Thyroid gland (tissue), 4 donors: ENCODE measurements at regions not wholly inside any gene's neighbourhood (a gene's known extent, or its start where the extent isn't known, plus 50 kb on each side); places are given as distances from the start of the nearest gene placed in this dataset.

Experiments
- DNase-seq, 2 donors: peaks; one replicate each; pipeline ENCODE4 v3.0.0-alpha.2; 2019
- H3K27ac ChIP-seq, 3 donors: fragments of 200-600 bp; sonication (generic); 1 replicate in 2 of 3; 2 replicates in 1 of 3; pipeline ENCODE4 v1.5.1; 2016 to 2019; ENCODE audit warnings: mild to moderate bottlenecking in 1 of 3, moderate library complexity in 1 of 3
- H3K27me3 ChIP-seq: fragments of 200-600 bp; sonication (generic); one replicate; pipeline ENCODE4 v1.5.1; 2019
- H3K36me3 ChIP-seq, 2 donors: fragments of 200-600 bp; sonication (generic); one replicate each; pipeline ENCODE4 v1.5.1; 2016 to 2019
- H3K4me1 ChIP-seq, 2 donors: fragments of 200-600 bp; sonication (generic); one replicate each; pipeline ENCODE4 v1.5.1; 2017 to 2019
- H3K4me3 ChIP-seq, 3 donors: fragments of 200-600 bp; sonication (generic); replicated peaks in 1 of 3; 1 replicate in 2 of 3; 2 replicates in 1 of 3; pipeline ENCODE4 v1.5.1; 2016; ENCODE audit warnings: mild to moderate bottlenecking in 1 of 3
- H3K9me3 ChIP-seq: fragments of 200-600 bp; sonication (generic); one replicate; pipeline ENCODE4 v1.5.1; 2017
- POLR2A ChIP-seq, 2 donors: fragments of 450-650 bp; IDR thresholded peaks; one replicate each; pipeline ENCODE4 v1.6.1; 2017; ENCODE audit warnings: antibody characterized with exemption in 2 of 2, mild to moderate bottlenecking in 2 of 2, moderate library complexity in 1 of 2
- WGBS, 2 donors: methylation state at CpG; one replicate each; pipeline ENCODE4 v1.1.5; 2017; 5-methylcytosine and 5-hydroxymethylcytosine counted together
- intact Hi-C: fragments of 100-400 bp; cut with DNase I; formaldehyde crosslinking; loops from one replicate; pipeline ENCODE4 v1.15.1; 2023
- TF ChIP-seq, protein P1 (sequence below), 6 experiments: fragments of 200-600 bp in 3 of 6; fragments of 450-650 bp in 3 of 6; sonication (generic) in 3 of 6; IDR thresholded peaks; one replicate each; pipeline ENCODE4 v1.5.1; 2016 to 2019; ENCODE audit warnings: antibody characterized with exemption in 6 of 6, mild to moderate bottlenecking in 2 of 6, inconsistent platforms in 1 of 6, moderate library complexity in 1 of 6

DNA sequence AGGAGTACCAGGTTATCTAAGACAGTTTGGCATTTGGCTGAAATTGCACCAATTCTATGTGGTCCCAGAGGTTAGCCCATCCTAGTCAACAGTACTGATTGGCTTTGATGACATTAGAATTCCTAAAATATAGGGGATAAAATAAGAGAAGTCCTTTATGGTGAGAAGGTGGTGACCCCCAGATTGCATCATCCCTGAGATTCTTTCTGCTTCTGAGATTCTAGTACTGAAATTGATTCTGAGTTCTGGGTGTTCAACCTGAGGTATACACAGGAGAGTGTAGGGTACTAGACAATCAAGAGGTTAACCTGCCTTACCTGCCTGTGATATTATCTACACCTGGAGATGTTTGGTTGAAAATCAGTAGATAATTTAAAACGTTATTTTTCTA is 140.9 kb upstream of the MRPS22 start:
- TF ChIP-seq, protein P1, sequence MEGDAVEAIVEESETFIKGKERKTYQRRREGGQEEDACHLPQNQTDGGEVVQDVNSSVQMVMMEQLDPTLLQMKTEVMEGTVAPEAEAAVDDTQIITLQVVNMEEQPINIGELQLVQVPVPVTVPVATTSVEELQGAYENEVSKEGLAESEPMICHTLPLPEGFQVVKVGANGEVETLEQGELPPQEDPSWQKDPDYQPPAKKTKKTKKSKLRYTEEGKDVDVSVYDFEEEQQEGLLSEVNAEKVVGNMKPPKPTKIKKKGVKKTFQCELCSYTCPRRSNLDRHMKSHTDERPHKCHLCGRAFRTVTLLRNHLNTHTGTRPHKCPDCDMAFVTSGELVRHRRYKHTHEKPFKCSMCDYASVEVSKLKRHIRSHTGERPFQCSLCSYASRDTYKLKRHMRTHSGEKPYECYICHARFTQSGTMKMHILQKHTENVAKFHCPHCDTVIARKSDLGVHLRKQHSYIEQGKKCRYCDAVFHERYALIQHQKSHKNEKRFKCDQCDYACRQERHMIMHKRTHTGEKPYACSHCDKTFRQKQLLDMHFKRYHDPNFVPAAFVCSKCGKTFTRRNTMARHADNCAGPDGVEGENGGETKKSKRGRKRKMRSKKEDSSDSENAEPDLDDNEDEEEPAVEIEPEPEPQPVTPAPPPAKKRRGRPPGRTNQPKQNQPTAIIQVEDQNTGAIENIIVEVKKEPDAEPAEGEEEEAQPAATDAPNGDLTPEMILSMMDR (IDR thresholded peaks at IDR 0.05): no peak
- TF ChIP-seq POLR2A (IDR thresholded peaks at IDR 0.05): no peak
- Histone ChIP-seq H3K4me1 (no peaks in the 10 kb centered on the region), H3K9me3 (no peaks in the 10 kb centered on the region), H3K36me3 (no peaks in the 10 kb centered on the region), H3K27ac (no peak overlapping the region), H3K27me3 (no peaks in the 10 kb centered on the region), H3K4me3 (no peak overlapping the region)
- DNase-seq: no peak
- 48 to 61% methylated on average over 1 of the region's 1 CpG for WGBS, 2 donors
- intact Hi-C loops: no loop called here

DNA sequence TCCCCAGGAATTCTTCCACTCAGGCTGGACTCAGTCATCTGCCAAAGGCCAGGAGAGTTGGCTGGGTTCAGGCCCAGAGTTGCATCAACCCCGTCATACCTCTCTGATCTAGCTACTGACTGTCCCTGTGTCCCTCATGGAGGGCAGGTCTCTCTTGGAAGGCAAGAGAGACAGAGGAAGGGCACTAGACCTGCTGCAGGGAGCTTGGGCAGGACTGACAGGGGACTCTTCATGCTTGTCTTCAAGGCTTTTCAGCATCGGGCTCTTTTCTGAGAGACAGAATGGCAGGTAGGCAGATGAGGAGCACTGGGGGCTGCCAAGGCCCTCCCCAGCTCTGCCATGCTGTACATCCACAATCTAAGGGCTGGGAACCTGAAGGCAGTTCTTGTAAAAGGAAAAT is 140.1 kb upstream of the MRPS22 start:
- TF ChIP-seq, protein P1 (IDR thresholded peaks at IDR 0.05): no peak
- no peak for TF ChIP-seq POLR2A (IDR thresholded peaks at IDR 0.05)
- Histone ChIP-seq H3K4me3 (no peak overlapping the region), H3K4me1 (no peaks in the 10 kb centered on the region), H3K27me3 (no peaks in the 10 kb centered on the region), H3K27ac (no peak overlapping the region), H3K36me3 (no peaks in the 10 kb centered on the region), H3K9me3 (no peaks in the 10 kb centered on the region)
- no peak for DNase-seq
- 83 to 94% methylated on average over 2 of the region's 2 CpGs for WGBS, 2 donors
- intact Hi-C loops: no loop called here

GRCh38 chr3:139204728-139205127 is 139.1 kb upstream of the MRPS22 start:
- intact Hi-C loops: no loop called here
- Histone ChIP-seq H3K27me3 (no peaks in the 10 kb centered on the region), H3K9me3 (no peaks in the 10 kb centered on the region), H3K27ac (no peak overlapping the region), H3K36me3 (no peaks in the 10 kb centered on the region), H3K4me3 (no peak overlapping the region), H3K4me1 (no peaks in the 10 kb centered on the region)
- TF ChIP-seq, protein P1 (IDR thresholded peaks at IDR 0.05): no peak
- TF ChIP-seq POLR2A (IDR thresholded peaks at IDR 0.05): no peak
- DNase-seq: no peak
- WGBS, 2 donors: 50 to 100% methylated on average over 1 of the region's 1 CpG

DNA sequence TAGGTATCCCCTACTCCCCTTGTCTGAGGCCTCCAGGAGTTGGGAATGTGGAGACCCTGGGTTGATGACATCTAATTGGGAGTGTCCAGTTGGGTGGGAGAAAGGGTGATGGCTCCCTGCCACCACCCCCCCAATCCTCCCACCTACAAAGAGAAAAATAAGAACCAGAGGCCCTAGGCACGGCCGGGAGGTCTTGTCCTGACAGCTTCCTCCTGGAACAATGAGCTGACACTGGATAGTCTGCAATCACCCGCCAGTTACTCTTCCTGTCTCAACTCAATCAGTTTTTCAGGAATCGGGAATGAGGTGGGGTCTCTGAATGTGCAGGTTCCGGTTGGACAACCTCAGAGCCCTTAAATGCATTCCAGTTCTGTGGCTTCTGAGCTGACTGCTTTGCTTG is 129.9 kb upstream of the MRPS22 start:
- Histone ChIP-seq H3K9me3 (no peaks in the 10 kb centered on the region), H3K4me3 (no peak overlapping the region), H3K27ac (no peak overlapping the region), H3K36me3 (no peaks in the 10 kb centered on the region), H3K4me1 (no peaks in the 10 kb centered on the region), H3K27me3 (no peaks in the 10 kb centered on the region)
- 61 to 62% methylated on average over 5 of the region's 5 CpGs for WGBS, 2 donors
- TF ChIP-seq, protein P1 (IDR thresholded peaks at IDR 0.05): no peak
- intact Hi-C loops: no loop called here
- DNase-seq: no peak

GRCh38 chr3:139216958-139217357 is 126.9 kb upstream of the MRPS22 start:
- no peak overlapping the region for H3K4me3 ChIP-seq
- H3K9me3 ChIP-seq: no peaks in the 10 kb centered on the region
- H3K4me1 ChIP-seq: no peaks in the 10 kb centered on the region
- no peaks in the 10 kb centered on the region for H3K27me3 ChIP-seq
- DNase-seq: no peak
- intact Hi-C loops: no loop called here
- no peaks in the 10 kb centered on the region for H3K36me3 ChIP-seq
- no peak for TF ChIP-seq POLR2A (IDR thresholded peaks at IDR 0.05)
- TF ChIP-seq, protein P1 (IDR thresholded peaks at IDR 0.05): no peak
- no peak overlapping the region for H3K27ac ChIP-seq
